Activated CD4-positive, alpha-beta memory T cell treated with anti-CD3 and anti-CD28 coated beads for 36 hours (primary cell): ENCODE measurements at regions not wholly inside any gene's neighbourhood (a gene's known extent, or its start where the extent isn't known, plus 50 kb on each side); places are given as distances from the start of the nearest gene placed in this dataset.

Experiments
- CTCF ChIA-PET: fragments of 350-600 bp; sonication (Branson Sonifier 250); formaldehyde crosslinking; loops from one replicate; lab custom pipeline; 2021; ENCODE audit warnings: antibody characterized with exemption, inconsistent platforms; lab: Charles Lee
- POLR2A ChIA-PET: fragments of 350-600 bp; sonication (Branson Sonifier 250); formaldehyde crosslinking; loops from one replicate; lab custom pipeline; 2021; ENCODE audit warnings: antibody characterized with exemption; lab: Charles Lee
- DNase-seq: peaks from one replicate; pipeline ENCODE4 v3.0.0-alpha.2; 2020
- H3K27ac Mint-ChIP-seq: one replicate; pipeline ENCODE4 v1.8.0; 2021; ENCODE audit warnings: mixed read lengths
- H3K27me3 Mint-ChIP-seq: one replicate; pipeline ENCODE4 v1.8.0; 2021; ENCODE audit warnings: mixed read lengths
- H3K36me3 Mint-ChIP-seq: one replicate; pipeline ENCODE4 v1.8.0; 2021; ENCODE audit warnings: mixed read lengths
- H3K4me1 Mint-ChIP-seq: one replicate; pipeline ENCODE4 v1.8.0; 2021; ENCODE audit warnings: low read depth, mixed read lengths
- H3K4me3 Mint-ChIP-seq: one replicate; pipeline ENCODE4 v1.8.0; 2021; ENCODE audit warnings: mild to moderate bottlenecking, mixed read lengths
- H3K9me3 Mint-ChIP-seq: one replicate; pipeline ENCODE4 v1.8.0; 2021; ENCODE audit warnings: mixed read lengths
- intact Hi-C: fragments of 100-400 bp; cut with micrococcal nuclease; formaldehyde crosslinking; loops from one replicate; pipeline ENCODE4 v1.15.1; 2023

DNA sequence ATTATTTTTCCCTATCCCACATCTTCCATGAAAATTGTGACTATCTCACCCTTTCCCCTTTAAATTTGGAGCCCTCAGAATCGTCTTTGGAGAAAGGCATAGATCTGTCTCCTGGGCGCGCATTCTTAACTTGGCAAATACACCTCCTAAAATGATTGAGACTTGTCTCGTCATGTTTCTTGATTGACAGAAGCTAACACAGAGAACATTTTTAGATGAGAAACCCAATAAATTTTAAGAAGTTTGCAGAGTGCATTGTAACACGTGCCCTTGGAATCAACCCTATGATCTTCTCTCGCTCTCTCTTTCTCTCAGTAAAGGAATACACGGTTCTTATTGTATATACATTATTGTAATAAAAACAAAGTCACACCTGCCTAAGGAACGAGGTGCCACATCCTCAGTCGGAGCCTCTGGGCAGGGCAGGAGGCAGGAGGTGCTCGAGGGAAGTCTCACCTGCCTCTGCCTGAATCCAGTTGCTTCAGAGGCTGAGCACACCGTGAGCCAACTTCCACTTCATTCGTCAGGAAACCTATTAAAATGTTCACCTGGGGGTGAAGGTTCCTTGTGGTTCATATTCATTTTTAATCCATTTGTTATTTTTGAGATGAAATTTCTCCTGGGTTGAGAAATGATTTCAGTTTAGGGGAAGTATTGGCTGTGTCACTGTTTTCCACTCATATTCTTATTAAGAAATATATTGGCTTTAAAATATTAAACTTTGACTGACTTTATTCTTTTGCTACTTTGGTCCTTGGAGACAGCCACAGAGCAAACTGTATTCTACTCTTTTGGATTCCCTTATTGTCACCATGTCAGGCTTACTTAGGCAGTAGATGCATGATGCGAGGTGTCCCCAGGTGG, 90.5 kb upstream of the THBS2 start:
- DNase-seq = no peak
- ChIA-PET POLR2A (no interaction called here), CTCF (no interaction called here)
- H3K36me3 Mint-ChIP-seq = no peaks in the 10 kb centered on the region
- H3K4me1 Mint-ChIP-seq = no peaks in the 10 kb centered on the region
- H3K4me3 Mint-ChIP-seq = no peak overlapping the region
- no peaks in the 10 kb centered on the region for H3K9me3 Mint-ChIP-seq
- H3K27me3 Mint-ChIP-seq = no peaks in the 10 kb centered on the region
- no peak overlapping the region for H3K27ac Mint-ChIP-seq
- intact Hi-C loops = no loop called here

DNA sequence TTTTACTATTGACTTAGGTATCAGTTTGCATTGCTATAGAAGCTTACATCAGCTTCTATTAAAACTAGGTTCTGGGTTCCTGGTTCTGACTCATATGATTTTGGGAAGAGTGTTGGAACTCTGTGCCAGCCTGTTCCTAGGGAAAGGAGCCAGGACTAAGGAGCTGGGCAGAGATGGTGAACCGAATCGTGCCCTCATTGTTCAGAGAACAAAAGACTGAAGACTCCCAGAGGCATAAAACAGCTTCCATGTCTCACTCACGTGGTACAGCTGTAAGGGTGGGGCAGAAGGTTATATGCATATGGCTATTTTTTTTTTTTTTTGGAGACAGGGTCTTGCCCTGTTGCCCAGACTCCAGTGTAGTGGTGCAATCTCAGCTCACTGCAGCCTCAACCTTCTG, 89.1 kb upstream of the THBS2 start:
- H3K4me1 Mint-ChIP-seq = no peaks in the 10 kb centered on the region
- H3K4me3 Mint-ChIP-seq = no peak overlapping the region
- POLR2A ChIA-PET = no interaction called here
- no peaks in the 10 kb centered on the region for H3K36me3 Mint-ChIP-seq
- no peak for DNase-seq
- no peaks in the 10 kb centered on the region for H3K9me3 Mint-ChIP-seq
- CTCF ChIA-PET = no interaction called here
- H3K27ac Mint-ChIP-seq = no peak overlapping the region
- intact Hi-C loops = no loop called here
- H3K27me3 Mint-ChIP-seq = no peaks in the 10 kb centered on the region

DNA sequence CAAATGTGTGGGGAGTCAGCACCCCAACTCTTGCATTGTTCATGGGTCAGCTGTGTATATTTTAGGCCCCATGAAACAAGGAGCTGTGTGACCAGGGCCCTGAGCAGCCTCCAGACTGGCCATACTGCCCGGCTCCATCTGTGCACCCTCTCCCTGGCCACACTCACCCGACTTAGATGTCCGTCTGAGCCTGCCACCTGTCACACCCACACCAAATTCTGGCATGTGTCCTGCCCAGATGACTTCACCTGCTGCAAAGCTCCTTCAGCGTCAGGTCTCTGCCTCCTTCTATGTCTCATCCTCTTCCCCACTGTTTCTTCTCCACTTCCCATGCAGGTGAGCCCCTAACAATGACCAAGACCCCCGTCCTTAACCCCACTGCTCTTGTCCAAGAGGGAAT, 88.1 kb upstream of the THBS2 start:
- DNase-seq = no peak
- Mint-ChIP-seq H3K4me1 (no peaks in the 10 kb centered on the region), H3K9me3 (no peaks in the 10 kb centered on the region), H3K4me3 (no peak overlapping the region), H3K27ac (no peak overlapping the region), H3K36me3 (no peaks in the 10 kb centered on the region), H3K27me3 (no peaks in the 10 kb centered on the region)
- CTCF ChIA-PET = no interaction called here
- POLR2A ChIA-PET = no interaction called here
- intact Hi-C loops = no loop called here

DNA sequence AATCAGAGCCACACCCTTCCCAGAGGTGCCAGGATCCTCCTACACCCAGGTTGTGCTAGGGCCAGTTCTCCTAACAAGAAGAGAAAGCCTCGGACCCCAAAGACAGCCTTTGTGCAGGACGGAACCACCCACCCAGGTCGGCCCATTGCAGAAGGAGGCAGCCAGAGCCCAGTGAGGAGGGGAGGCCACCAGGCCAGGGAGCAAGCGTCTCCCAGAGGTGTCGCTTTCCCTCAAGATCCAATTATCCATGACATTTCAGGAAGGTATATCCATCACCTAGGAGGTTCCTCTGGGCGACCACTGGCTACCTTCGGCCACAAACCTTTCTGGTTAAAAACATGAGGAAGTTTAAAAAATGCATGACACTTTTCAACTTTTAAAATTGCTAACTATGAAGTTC, 87.4 kb upstream of the THBS2 start:
- H3K4me1 Mint-ChIP-seq = no peaks in the 10 kb centered on the region
- intact Hi-C loops = no loop called here
- no peaks in the 10 kb centered on the region for H3K9me3 Mint-ChIP-seq
- H3K27ac Mint-ChIP-seq = no peak overlapping the region
- POLR2A ChIA-PET = no interaction called here
- H3K27me3 Mint-ChIP-seq = no peaks in the 10 kb centered on the region
- no peak overlapping the region for H3K4me3 Mint-ChIP-seq
- no peak for DNase-seq
- no peaks in the 10 kb centered on the region for H3K36me3 Mint-ChIP-seq
- CTCF ChIA-PET = no interaction called here

DNA sequence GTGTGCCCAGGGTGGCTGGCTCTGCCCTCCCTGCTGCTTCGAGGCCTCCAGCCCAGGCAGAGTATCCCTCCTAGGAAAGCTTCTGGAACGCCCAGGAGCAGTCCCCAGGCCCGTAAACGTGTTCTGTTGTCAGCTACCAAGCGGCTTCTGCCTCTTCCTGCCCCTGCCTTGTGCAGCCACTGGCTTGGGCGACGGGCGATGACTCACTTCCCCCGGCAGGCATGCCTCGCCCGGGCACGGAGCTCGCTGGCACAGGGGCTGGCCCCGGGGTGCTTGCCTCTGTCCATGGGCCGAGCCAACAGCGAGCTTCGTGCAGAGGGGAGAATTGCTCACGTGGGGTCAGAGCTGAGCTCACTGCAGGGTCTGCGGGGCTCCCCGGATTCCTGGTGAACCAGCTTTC, 86.7 kb upstream of the THBS2 start:
- Mint-ChIP-seq H3K36me3 (no peaks in the 10 kb centered on the region), H3K4me1 (no peaks in the 10 kb centered on the region), H3K27ac (no peak overlapping the region), H3K4me3 (no peak overlapping the region), H3K9me3 (no peaks in the 10 kb centered on the region), H3K27me3 (no peaks in the 10 kb centered on the region)
- ChIA-PET CTCF (no interaction called here), POLR2A (no interaction called here)
- intact Hi-C loops = no loop called here
- DNase-seq = no peak

DNA sequence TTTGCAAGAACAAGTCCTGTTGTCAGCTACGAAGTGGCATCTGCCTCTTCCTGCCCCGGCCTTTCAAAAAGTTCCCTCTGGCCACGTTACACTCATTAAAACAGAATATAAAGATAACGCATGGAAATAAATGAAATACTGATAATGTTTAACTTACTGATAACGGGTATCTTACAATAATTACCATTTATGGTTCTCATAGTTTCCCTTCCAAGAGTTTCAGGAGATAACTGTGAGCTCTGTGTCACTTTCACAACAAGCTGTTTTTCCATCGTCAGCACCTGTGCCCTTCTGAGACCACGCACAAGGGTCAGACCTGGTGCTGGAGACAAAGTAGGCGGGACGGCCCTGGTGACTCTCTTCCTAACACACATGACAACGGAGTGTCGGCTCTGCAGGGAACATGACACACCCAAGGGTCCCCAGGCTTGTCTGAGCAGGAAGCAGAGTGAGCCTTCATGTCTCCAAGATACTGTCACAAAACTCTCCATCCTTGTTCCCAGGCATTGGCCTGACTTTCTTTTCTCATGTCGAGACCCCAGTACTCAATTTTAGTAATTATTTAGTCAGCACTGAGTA, 86.2 kb upstream of the THBS2 start:
- Mint-ChIP-seq H3K27me3 (no peaks in the 10 kb centered on the region), H3K4me3 (no peak overlapping the region), H3K36me3 (no peaks in the 10 kb centered on the region), H3K9me3 (no peaks in the 10 kb centered on the region), H3K4me1 (no peaks in the 10 kb centered on the region), H3K27ac (no peak overlapping the region)
- no peak for DNase-seq
- POLR2A ChIA-PET = no interaction called here
- intact Hi-C loops = no loop called here
- CTCF ChIA-PET = no interaction called here

DNA sequence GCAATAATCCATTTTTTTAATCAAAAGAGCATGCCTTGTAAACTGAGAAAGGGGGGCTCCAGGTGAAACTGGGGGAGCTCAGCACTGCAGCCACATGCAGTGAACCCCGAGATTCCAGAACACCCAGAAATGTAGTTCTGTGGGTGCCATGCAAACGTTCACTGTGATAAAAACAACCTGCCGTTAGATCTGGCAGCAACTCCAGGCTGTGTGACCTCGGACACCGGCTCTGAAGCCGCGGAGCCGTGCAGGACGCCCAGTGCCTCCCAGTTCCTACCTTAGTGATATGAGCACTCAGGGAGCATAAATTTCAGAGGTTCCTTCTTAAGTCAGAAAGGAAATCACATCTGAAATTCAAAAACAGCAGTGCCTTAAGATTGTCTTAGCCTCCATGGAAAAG, 85.4 kb upstream of the THBS2 start:
- POLR2A ChIA-PET = no interaction called here
- DNase-seq = no peak
- H3K27ac Mint-ChIP-seq = no peak overlapping the region
- H3K27me3 Mint-ChIP-seq = no peaks in the 10 kb centered on the region
- H3K4me1 Mint-ChIP-seq = no peaks in the 10 kb centered on the region
- H3K4me3 Mint-ChIP-seq = no peak overlapping the region
- H3K36me3 Mint-ChIP-seq = no peaks in the 10 kb centered on the region
- no peaks in the 10 kb centered on the region for H3K9me3 Mint-ChIP-seq
- intact Hi-C loops = no loop called here
- CTCF ChIA-PET = no interaction called here

- CTCF ChIA-PET = interaction anchor here (0.6 kb wide), 1 partner anchor 419 kb away, joined by 3 read pairs; no protein-coding TSS in a partner anchor
- Mint-ChIP-seq H3K36me3 (no peaks in the 10 kb centered on the region), H3K27me3 (peaks cover 4% of the 10 kb centered on the region), H3K4me1 (no peaks in the 10 kb centered on the region), H3K4me3 (no peak overlapping the region), H3K9me3 (no peaks in the 10 kb centered on the region), H3K27ac (no peak overlapping the region)
- intact Hi-C loops = no loop called here
- DNase-seq = no peak
- POLR2A ChIA-PET = no interaction called here
These were observed 84.3 kb upstream of the THBS2 start for GRCh38 chr6:169337886-169338445.

DNA sequence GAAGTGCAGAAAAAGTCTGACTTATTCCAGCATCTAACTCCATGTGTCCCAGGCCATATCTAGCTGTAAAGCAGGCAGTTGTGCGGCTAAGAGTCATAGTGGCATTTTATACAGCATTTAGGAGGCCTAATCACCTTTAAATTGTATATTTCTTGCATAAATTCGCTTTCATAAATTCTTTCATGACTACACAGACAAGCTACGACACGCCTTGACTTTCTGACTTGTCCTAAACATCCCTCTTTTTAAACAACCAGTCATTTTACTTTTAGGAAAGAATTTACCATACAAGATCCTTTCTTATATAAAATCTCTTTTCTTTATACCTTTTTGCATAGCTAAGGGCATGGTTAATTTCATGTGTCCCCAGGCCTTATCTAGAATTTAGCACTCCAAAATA, 81.7 kb upstream of the THBS2 start:
- Mint-ChIP-seq H3K27ac (no peak overlapping the region), H3K36me3 (no peaks in the 10 kb centered on the region), H3K4me3 (no peak overlapping the region), H3K27me3 (peaks cover 16% of the 10 kb centered on the region), H3K4me1 (no peaks in the 10 kb centered on the region), H3K9me3 (no peaks in the 10 kb centered on the region)
- DNase-seq = no peak
- intact Hi-C loops = no loop called here
- ChIA-PET POLR2A (no interaction called here), CTCF (no interaction called here)

DNA sequence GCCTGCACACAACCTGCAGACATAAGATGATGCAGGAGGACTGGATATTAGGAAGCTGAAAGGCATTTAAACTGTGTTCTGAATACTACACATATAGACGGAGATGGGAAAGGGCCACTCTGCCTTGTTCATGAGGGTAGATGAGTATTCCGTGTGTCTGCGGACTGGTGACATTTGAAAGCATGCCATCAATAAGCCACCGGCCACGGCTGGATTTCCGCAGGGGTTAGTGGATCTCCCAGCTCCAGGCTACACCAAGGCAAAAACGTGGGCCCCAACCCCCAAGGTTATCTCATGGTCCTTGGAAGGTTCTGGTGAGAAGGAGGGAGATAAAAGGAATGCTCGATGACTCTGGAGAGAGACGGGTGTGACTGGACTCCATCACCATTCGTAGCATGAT, 78.6 kb upstream of the THBS2 start:
- Mint-ChIP-seq H3K4me1 (no peaks in the 10 kb centered on the region), H3K36me3 (no peaks in the 10 kb centered on the region), H3K27ac (no peak overlapping the region), H3K4me3 (no peak overlapping the region), H3K27me3 (peaks cover 22% of the 10 kb centered on the region), H3K9me3 (no peaks in the 10 kb centered on the region)
- no peak for DNase-seq
- intact Hi-C loops = no loop called here
- ChIA-PET POLR2A (no interaction called here), CTCF (no interaction called here)

DNA sequence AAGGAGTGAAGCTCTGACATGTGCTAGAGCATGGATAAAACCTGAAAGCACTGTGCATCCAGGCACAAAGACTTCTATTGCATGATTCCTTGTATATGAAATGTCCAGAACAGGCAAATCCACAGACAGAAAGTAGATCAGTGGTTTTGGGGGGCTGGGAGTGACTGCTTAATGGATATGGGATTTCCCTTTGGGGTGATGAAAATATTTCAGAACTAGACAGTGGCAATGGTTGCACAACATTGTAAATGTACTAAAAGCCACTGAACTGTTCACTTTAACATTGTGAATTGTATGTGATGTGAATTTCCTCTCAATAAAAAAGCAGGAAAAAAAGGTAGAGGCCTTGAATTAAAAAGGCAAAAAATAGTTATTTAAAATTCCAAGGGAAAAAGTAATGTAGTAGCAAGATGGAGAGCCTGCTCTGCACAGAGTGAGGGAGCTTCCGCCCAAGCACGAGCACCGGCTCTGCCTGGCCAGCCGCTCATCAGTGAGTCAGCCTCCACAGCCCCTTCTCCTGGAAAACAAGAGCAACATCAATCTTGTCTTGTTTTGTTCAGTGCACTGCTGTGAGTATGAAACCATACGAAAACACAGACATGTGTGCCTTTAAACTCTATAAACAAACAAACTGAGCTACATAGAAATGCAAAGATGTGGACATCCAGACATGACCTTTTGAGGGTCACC, 74.6 kb upstream of the THBS2 start:
- H3K9me3 Mint-ChIP-seq = no peaks in the 10 kb centered on the region
- CTCF ChIA-PET = no interaction called here
- POLR2A ChIA-PET = no interaction called here
- H3K27me3 Mint-ChIP-seq = peaks cover 21% of the 10 kb centered on the region
- no peaks in the 10 kb centered on the region for H3K36me3 Mint-ChIP-seq
- no peaks in the 10 kb centered on the region for H3K4me1 Mint-ChIP-seq
- no peak for DNase-seq
- no peak overlapping the region for H3K4me3 Mint-ChIP-seq
- intact Hi-C loops = no loop called here
- H3K27ac Mint-ChIP-seq = no peak overlapping the region

GRCh38 chr6:169326067-169326799, 72.6 kb upstream of the THBS2 start:
- Mint-ChIP-seq H3K27ac (no peak overlapping the region), H3K9me3 (no peaks in the 10 kb centered on the region), H3K4me3 (no peak overlapping the region), H3K36me3 (no peaks in the 10 kb centered on the region), H3K27me3 (peaks cover 19% of the 10 kb centered on the region), H3K4me1 (no peaks in the 10 kb centered on the region)
- intact Hi-C loops = no loop called here
- ChIA-PET CTCF (no interaction called here), POLR2A (no interaction called here)
- no peak for DNase-seq
